HUES6 (cell line): ENCODE measurements at regions not wholly inside any gene's neighbourhood (a gene's known extent, or its start where the extent isn't known, plus 50 kb on each side); places are given as distances from the start of the nearest gene placed in this dataset.

Experiments used
- H3K27ac ChIP-seq: 2 replicates; pipeline ENCODE4 v1.7.0; 2013; ENCODE audit warnings: low read depth, mild to moderate bottlenecking, low read length, inconsistent platforms
- H3K27me3 ChIP-seq: 2 replicates; pipeline ENCODE4 v1.6.1; 2013; ENCODE audit warnings: low read length; ENCODE audit not compliant: control insufficient read depth, insufficient read depth
- H3K36me3 ChIP-seq: 2 replicates; pipeline ENCODE4 v1.6.1; 2013; ENCODE audit warnings: low read length; ENCODE audit not compliant: control insufficient read depth, insufficient read depth
- H3K4me1 ChIP-seq: 2 replicates; pipeline ENCODE4 v1.6.1; 2013; ENCODE audit warnings: low read length; ENCODE audit not compliant: control insufficient read depth, insufficient read depth
- H3K4me3 ChIP-seq: 2 replicates; pipeline ENCODE4 v1.5.1; 2013; ENCODE audit warnings: low read depth, low read length
- H3K9ac ChIP-seq: one replicate; pipeline ENCODE4 v1.6.1; 2013; ENCODE audit warnings: mild to moderate bottlenecking, low read length
- H3K9me3 ChIP-seq: 2 replicates; pipeline ENCODE4 v1.6.1; 2013; ENCODE audit warnings: low read depth, low read length; ENCODE audit not compliant: control insufficient read depth, insufficient read depth

DNA sequence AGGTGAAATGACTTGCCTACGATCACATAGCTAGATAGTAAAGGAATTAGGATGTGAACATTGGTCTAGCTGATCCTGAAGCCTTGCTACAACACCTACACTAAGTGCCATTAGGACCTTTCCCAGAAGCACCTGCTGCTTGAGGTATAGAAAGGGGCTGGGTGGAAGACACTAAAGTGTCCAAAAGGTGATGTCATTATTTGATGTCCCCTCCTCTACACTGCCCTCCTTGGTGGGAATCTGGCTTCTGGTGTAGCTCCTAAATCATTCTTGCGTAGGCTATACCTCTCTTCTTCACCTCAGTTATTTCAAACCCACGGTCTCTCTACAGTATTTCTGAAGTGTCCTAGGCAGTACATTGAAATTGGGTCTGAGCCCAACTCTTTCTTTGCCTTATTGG, 132.5 kb upstream of the FGGY start:
- no peaks in the 10 kb centered on the region for H3K36me3 ChIP-seq
- no peak overlapping the region for H3K9ac ChIP-seq
- no peaks in the 10 kb centered on the region for H3K27me3 ChIP-seq
- no peaks in the 10 kb centered on the region for H3K9me3 ChIP-seq
- H3K4me3 ChIP-seq, result no peak overlapping the region
- H3K4me1 ChIP-seq, result no peaks in the 10 kb centered on the region
- H3K27ac ChIP-seq, result no peak overlapping the region

DNA sequence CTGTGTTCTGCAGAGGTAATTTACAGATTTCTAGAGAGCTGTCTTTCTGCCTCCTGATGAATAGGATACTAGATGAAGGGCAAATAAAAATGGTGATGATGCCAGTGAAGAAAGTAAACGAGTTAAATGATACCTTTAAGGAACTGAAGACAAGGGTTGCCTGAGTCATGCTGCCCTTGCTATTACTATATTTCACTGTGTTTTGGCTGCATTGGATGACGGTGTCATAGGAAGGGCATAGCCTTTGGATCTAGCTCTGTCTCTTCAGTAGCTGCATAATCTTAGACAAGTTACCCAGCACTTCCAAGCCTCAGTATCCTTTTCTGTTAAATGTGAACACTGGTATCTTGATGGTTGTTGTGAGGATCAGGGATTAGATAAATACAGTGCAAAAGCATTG, 131.5 kb upstream of the FGGY start:
- H3K27ac ChIP-seq, result no peak overlapping the region
- no peaks in the 10 kb centered on the region for H3K9me3 ChIP-seq
- H3K36me3 ChIP-seq, result no peaks in the 10 kb centered on the region
- no peak overlapping the region for H3K9ac ChIP-seq
- no peaks in the 10 kb centered on the region for H3K27me3 ChIP-seq
- no peaks in the 10 kb centered on the region for H3K4me1 ChIP-seq
- no peak overlapping the region for H3K4me3 ChIP-seq

DNA sequence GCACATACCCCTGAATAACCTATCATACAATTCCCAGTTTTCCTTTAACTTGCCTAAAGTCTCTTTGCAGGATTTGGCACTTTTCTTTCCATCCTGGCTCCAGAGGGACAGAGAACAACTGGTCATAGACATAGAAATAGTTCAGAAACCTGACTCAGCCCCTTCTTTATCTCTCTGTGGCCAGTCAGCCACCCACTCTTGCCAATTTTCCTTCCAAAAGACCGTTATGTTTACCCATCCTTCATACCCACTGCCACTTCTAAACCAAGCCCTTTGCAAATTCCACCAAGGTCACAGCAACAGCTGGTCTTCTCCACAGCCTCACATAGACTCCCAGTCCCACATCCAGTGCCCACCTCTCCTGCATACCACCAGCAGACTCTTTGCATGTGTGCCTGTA, 127.2 kb upstream of the FGGY start:
- Histone ChIP-seq H3K4me3 (no peak overlapping the region), H3K9me3 (no peaks in the 10 kb centered on the region), H3K27me3 (no peaks in the 10 kb centered on the region), H3K36me3 (no peaks in the 10 kb centered on the region), H3K9ac (no peak overlapping the region), H3K27ac (no peak overlapping the region), H3K4me1 (no peaks in the 10 kb centered on the region)

DNA sequence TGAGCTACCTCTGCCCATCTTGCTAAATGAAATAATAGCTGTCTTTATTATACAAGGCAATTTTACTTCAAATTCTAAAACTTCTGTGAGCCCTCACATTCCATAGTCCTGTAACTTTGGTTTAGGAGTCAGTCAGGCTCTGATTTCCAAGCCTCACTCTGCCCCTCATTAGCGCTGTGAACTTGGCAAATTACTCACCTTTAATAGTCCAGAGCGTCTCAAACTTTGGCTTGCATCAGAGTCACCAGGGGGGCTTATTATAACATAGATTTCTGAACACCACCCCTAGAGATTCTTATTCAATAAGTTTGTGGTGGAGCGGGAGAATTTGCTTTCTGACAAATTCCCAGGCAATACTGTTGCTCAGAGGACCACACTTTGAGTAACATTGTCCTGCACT, 126.2 kb upstream of the FGGY start:
- Histone ChIP-seq H3K9ac (no peak overlapping the region), H3K27ac (no peak overlapping the region), H3K36me3 (no peaks in the 10 kb centered on the region), H3K4me1 (no peaks in the 10 kb centered on the region), H3K27me3 (no peaks in the 10 kb centered on the region), H3K9me3 (no peaks in the 10 kb centered on the region), H3K4me3 (no peak overlapping the region)

DNA sequence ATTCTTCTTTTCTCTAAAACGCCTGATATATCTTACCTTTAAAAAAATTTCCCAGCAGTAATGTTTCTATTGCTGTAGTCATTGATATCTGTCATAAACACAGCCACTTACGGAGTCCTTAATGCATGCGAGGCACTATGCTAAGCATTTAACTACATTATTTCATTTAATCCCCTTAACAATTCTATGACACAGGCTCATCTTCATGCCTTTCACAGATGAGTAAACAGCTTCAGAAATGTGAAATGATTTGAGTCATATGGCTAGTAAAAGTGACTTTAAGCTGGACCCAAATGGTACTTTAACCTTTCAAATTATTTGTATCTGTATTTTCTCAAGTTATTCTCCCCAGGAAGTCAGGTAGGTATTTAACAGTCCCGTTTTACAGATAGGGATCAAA, 125.1 kb upstream of the FGGY start:
- Histone ChIP-seq H3K9me3 (no peaks in the 10 kb centered on the region), H3K27me3 (no peaks in the 10 kb centered on the region), H3K9ac (no peak overlapping the region), H3K36me3 (no peaks in the 10 kb centered on the region), H3K27ac (no peak overlapping the region), H3K4me1 (no peaks in the 10 kb centered on the region), H3K4me3 (no peak overlapping the region)

DNA sequence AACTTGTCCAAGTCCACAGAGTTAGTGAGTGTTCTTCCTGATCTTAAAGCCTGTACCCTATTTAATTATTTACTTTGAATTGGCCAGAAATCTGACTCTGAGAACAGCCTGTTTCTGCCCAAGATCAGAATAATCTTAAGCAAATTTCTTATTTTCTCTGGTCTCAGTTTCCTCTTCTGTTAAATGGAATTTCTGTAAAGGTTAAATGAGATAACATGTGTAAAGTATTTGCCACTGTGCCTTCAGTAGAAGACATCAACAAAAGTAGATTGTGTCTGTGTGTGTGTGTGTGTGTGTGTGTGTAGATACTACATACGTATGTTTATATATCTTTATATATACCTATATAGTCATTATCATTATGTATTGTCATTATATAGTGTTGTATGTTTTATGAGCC, 124.2 kb upstream of the FGGY start:
- no peak overlapping the region for H3K27ac ChIP-seq
- H3K27me3 ChIP-seq, result no peaks in the 10 kb centered on the region
- H3K9me3 ChIP-seq, result no peaks in the 10 kb centered on the region; the same call in 1 of the 2 replicates
- no peaks in the 10 kb centered on the region for H3K4me1 ChIP-seq
- H3K4me3 ChIP-seq, result no peak overlapping the region
- H3K36me3 ChIP-seq, result no peaks in the 10 kb centered on the region
- no peak overlapping the region for H3K9ac ChIP-seq

DNA sequence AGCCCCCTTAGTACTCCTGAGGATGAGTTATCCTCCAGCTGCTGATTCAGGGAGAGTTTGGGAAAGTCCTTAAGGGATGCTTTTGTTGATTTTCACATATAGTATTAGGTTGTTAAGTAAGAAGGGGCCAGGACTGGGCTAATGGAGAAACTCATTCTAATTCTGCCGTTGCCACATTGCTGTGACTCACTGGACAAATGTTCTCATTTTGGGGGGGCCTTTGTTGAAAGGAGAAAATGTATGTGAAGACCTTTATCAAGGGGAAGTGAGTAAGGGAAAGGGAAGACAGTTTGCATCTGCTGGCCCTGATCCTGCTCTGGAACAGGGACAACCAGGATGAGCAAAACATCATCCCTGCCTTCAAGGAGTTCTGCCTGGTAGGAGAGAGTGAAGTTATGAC, 123.2 kb upstream of the FGGY start:
- no peak overlapping the region for H3K9ac ChIP-seq
- peaks cover 4% of the 10 kb centered on the region; the same call in 1 of the 2 replicates for H3K4me1 ChIP-seq
- no peak overlapping the region for H3K4me3 ChIP-seq
- no peaks in the 10 kb centered on the region for H3K36me3 ChIP-seq
- H3K27ac ChIP-seq, result no peak overlapping the region
- H3K27me3 ChIP-seq, result no peaks in the 10 kb centered on the region
- H3K9me3 ChIP-seq, result no peaks in the 10 kb centered on the region; the same call in 1 of the 2 replicates

DNA sequence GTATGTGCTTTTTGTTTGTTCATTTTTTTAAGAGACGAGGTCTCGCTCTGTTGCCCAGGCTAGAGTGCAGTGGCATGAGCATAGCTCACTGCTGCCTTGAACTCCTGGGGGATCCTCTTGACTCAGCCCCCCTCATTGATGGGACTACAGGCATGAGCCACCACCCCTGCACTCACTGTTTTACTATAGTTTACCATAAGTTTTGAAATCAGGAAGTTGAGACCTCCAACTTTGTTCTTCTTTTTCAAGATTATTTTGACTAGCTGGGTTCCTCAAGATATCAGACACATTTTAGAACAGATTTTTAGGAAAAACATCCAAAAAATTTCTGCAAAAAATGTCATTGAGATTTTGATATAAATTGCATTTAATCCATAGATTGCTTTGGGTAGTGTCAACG, 120.4 kb upstream of the FGGY start:
- H3K4me3 ChIP-seq, result no peak overlapping the region
- no peaks in the 10 kb centered on the region; the same call in 1 of the 2 replicates for H3K9me3 ChIP-seq
- H3K27me3 ChIP-seq, result no peaks in the 10 kb centered on the region
- no peak overlapping the region for H3K9ac ChIP-seq
- H3K36me3 ChIP-seq, result no peaks in the 10 kb centered on the region
- H3K27ac ChIP-seq, result no peak overlapping the region
- peaks cover 11% of the 10 kb centered on the region for H3K4me1 ChIP-seq

DNA sequence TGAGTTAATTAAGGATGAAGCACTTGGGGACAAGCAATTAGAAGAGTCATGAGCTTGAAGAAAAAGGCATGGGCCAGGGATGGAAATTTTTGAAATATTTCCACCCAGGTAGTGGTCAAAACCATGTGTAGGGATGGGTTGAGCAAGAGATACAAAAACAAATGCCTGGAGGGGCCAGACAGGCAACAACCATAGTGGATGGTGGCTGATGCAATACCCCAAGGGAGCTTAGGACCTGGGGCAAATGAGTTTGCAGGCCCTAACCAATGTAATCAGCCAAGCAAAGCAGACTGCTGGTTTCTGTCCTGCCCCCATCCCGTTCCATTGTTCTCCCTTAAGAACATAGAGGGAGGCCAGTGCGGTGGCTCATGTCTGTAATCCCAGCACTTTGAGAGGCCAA, 119.1 kb upstream of the FGGY start:
- Histone ChIP-seq H3K27me3 (no peaks in the 10 kb centered on the region), H3K27ac (no peak overlapping the region), H3K36me3 (no peaks in the 10 kb centered on the region), H3K4me1 (peaks cover 11% of the 10 kb centered on the region), H3K9me3 (no peaks in the 10 kb centered on the region; the same call in 1 of the 2 replicates), H3K9ac (no peak overlapping the region), H3K4me3 (no peak overlapping the region)

DNA sequence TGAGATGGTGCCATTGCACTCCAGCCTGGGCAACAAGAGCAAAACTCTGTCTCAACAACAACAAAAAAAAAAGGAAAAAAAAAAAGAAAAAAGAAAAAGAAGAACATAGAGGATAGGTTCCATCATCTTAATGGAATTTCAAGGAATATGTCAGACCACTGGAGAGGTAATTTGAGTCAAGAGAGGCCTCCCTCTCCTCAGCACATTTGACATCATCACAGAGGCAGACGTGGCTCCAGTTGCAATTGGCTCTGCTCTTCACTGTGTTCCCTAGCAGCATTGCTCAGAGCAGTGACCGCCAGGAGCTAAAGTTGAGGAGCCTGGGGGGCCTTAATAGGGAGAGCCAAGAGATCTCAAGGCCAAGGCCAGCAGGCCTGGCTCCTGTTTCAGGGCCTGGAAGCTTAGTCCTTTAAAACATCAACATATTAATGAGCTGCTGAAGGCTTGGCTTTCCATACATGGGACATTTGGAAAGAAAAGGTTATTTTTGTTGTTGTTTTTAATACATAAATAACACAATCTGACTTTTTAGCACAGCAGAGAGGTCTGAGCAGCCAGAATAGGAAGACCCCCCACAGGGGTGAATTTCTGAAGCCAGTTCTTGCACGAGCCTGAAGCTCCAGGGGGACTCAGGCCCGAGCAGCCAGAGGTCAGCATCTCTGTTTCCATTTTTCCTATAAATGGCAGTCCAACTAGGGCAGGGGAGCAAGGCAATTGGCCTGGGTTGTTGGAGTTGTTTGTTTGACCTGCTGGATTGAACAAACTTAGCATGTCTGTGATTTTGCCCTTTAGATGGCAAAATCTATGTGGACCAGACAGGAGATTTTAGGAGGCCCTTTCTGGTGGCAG, 118.3 kb upstream of the FGGY start:
- H3K4me3 ChIP-seq, result no peak overlapping the region
- peaks cover 11% of the 10 kb centered on the region for H3K4me1 ChIP-seq
- no peak overlapping the region for H3K27ac ChIP-seq

DNA sequence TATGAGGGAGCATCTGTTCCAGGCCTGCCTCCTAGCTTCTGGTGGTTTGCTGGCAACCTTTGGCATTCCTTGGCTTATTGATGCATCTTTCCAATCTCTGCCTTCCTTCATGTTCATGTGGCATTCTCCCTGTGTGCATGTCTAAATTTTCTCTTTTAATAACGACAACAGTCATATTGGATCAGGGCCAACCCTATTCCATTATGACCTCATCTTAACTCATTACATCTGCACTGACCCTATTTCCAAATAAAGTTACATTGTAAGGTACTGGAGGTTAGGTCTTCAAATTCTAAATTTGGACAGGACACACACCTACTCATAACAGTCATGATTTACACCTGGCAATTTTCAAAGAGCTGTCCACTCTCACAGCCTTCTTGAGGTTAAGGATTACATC, 117.2 kb upstream of the FGGY start:
- Histone ChIP-seq H3K4me3 (no peak overlapping the region), H3K36me3 (no peaks in the 10 kb centered on the region), H3K27ac (no peak overlapping the region), H3K4me1 (peaks cover 21% of the 10 kb centered on the region), H3K9ac (no peak overlapping the region), H3K27me3 (no peaks in the 10 kb centered on the region), H3K9me3 (no peaks in the 10 kb centered on the region; the same call in 1 of the 2 replicates)

More for the DNA sequence above, 118.3 kb upstream of the FGGY start:
- no peak overlapping the region for H3K9ac ChIP-seq
- no peaks in the 10 kb centered on the region for H3K36me3 ChIP-seq
- H3K27me3 ChIP-seq, result no peaks in the 10 kb centered on the region
- H3K9me3 ChIP-seq, result no peaks in the 10 kb centered on the region; the same call in 1 of the 2 replicates
